Bronchial epithelial cell (primary cell): ENCODE measurements at regions not wholly inside any gene's neighbourhood (a gene's known extent, or its start where the extent isn't known, plus 50 kb on each side); places are given as distances from the start of the nearest gene placed in this dataset.

Source experiments
- DNase-seq: peaks from one replicate; pipeline ENCODE4 v3.0.0-alpha.2; 2010; ENCODE audit warnings: low read depth
- FAIRE-seq: peaks from 2 replicates; lab custom pipeline; 2011; peaks lifted over from hg19 to GRCh38; lab: Jason Lieb, UNC
- H3K27me3 ChIP-seq: 2 replicates; pipeline ENCODE4 v1.5.1; 2011; ENCODE audit warnings: low read length; ENCODE audit not compliant: control insufficient read depth, insufficient read depth
- H3K36me3 ChIP-seq: 2 replicates; pipeline ENCODE4 v1.5.1; 2011; ENCODE audit warnings: low read length; ENCODE audit not compliant: control insufficient read depth, insufficient read depth
- H3K4me3 ChIP-seq: 2 replicates; pipeline ENCODE4 v1.5.1; 2011; ENCODE audit warnings: mild to moderate bottlenecking, low read depth, low read length, control low read depth
- CTCF ChIP-seq: IDR thresholded peaks from 2 replicates; pipeline ENCODE4 v1.5.1; 2011; ENCODE audit warnings: mild to moderate bottlenecking, moderate library complexity, low read length, control low read depth, inconsistent platforms; ENCODE audit not compliant: insufficient read depth, severe bottlenecking

GRCh38 chr9:712643-713042, 128.9 kb upstream of the DMRT1 start:
- no peak overlapping the region for H3K4me3 ChIP-seq
- peaks cover 24% of the 10 kb centered on the region for H3K36me3 ChIP-seq
- no peak for TF ChIP-seq CTCF
- peak; percentile 86 for FAIRE-seq
- H3K27me3 ChIP-seq = no peaks in the 10 kb centered on the region
- no peak for DNase-seq

GRCh38 chr9:713091-713490, 128.4 kb upstream of the DMRT1 start:
- TF ChIP-seq CTCF = no peak
- Histone ChIP-seq H3K4me3 (no peak overlapping the region), H3K36me3 (peaks cover 24% of the 10 kb centered on the region), H3K27me3 (no peaks in the 10 kb centered on the region)
- FAIRE-seq = no peak
- DNase-seq = no peak

GRCh38 chr9:714675-715074, 126.8 kb upstream of the DMRT1 start:
- Histone ChIP-seq H3K36me3 (peaks cover 25% of the 10 kb centered on the region), H3K27me3 (no peaks in the 10 kb centered on the region), H3K4me3 (no peak overlapping the region)
- TF ChIP-seq CTCF = no peak
- no peak for DNase-seq
- no peak for FAIRE-seq

GRCh38 chr9:715300-715699, 126.2 kb upstream of the DMRT1 start:
- Histone ChIP-seq H3K27me3 (no peaks in the 10 kb centered on the region), H3K36me3 (peaks cover 25% of the 10 kb centered on the region), H3K4me3 (no peak overlapping the region)
- FAIRE-seq (no peak), DNase-seq (no peak)
- no peak for TF ChIP-seq CTCF

- FAIRE-seq (no peak), DNase-seq (no peak)
- H3K4me3 ChIP-seq = no peak overlapping the region
Observed at GRCh38 chr9:715743-716400, 125.6 kb upstream of the DMRT1 start.

More at GRCh38 chr9:715743-716400, 125.6 kb upstream of the DMRT1 start:
- TF ChIP-seq CTCF = no peak
- H3K36me3 ChIP-seq = peaks cover 23% of the 10 kb centered on the region
- no peaks in the 10 kb centered on the region for H3K27me3 ChIP-seq
